Peyer's patch (tissue), 4 donors: ENCODE measurements at regions not wholly inside any gene's neighbourhood (a gene's known extent, or its start where the extent isn't known, plus 50 kb on each side); places are given as distances from the start of the nearest gene placed in this dataset.

Source experiments
- DNase-seq, 3 donors: peaks; one replicate each; pipeline ENCODE4 v3.0.0-alpha.2; 2017 to 2019
- H3K27ac ChIP-seq, 4 donors: fragments of 200-600 bp; sonication (generic); one replicate each; pipeline ENCODE4 v1.5.1; 2016 to 2019
- H3K27me3 ChIP-seq, 2 donors: fragments of 200-600 bp; sonication (generic); one replicate each; pipeline ENCODE4 v1.5.1; 2019
- H3K36me3 ChIP-seq, 3 donors: fragments of 200-600 bp; sonication (generic); one replicate each; pipeline ENCODE4 v1.5.1; 2016 to 2019
- H3K4me1 ChIP-seq, 4 donors: fragments of 200-600 bp; sonication (generic); one replicate each; pipeline ENCODE4 v1.5.1; 2016 to 2019
- H3K4me3 ChIP-seq, 4 donors: fragments of 200-600 bp; sonication (generic); 1 replicate in 3 of 4; 2 replicates in 1 of 4; pipeline ENCODE4 v1.5.1; 2016 to 2019; ENCODE audit warnings: mild to moderate bottlenecking in 1 of 4
- H3K9me3 ChIP-seq, 4 donors: fragments of 200-600 bp; sonication (generic); one replicate each; pipeline ENCODE4 v1.5.1; 2016 to 2019; ENCODE audit warnings: mild to moderate bottlenecking in 1 of 4
- CTCF ChIP-seq, 6 experiments: fragments of 450-650 bp in 4 of 6; fragments of 200-600 bp in 2 of 6; sonication (generic) in 1 of 6; IDR thresholded peaks; one replicate each; pipeline ENCODE4 v1.5.1; 2017 to 2019; ENCODE audit warnings: antibody characterized with exemption in 6 of 6, mild to moderate bottlenecking in 3 of 6, moderate library complexity in 1 of 6
- POLR2A ChIP-seq, 2 donors: fragments of 450-650 bp; IDR thresholded peaks; one replicate each; pipeline ENCODE4 v1.5.1; 2017; ENCODE audit warnings: antibody characterized with exemption in 2 of 2, mild to moderate bottlenecking in 2 of 2, moderate library complexity in 2 of 2

- H3K4me3 ChIP-seq, result no peak overlapping the region
- no peaks in the 10 kb centered on the region for H3K36me3 ChIP-seq
- DNase-seq, result no peak
- H3K9me3 ChIP-seq, result no peaks in the 10 kb centered on the region
- no peak for TF ChIP-seq POLR2A (IDR thresholded peaks at IDR 0.05)
- H3K27me3 ChIP-seq, result no peaks in the 10 kb centered on the region
- no peaks in the 10 kb centered on the region for H3K4me1 ChIP-seq
- H3K27ac ChIP-seq, result no peak overlapping the region
Measured at GRCh38 chr16:86225905-86226371, 284.4 kb upstream of the FOXF1 start.

- H3K9me3 ChIP-seq, result no peaks in the 10 kb centered on the region
- no peaks in the 10 kb centered on the region for H3K27me3 ChIP-seq
- no peaks in the 10 kb centered on the region for H3K4me1 ChIP-seq
- H3K36me3 ChIP-seq, result no peaks in the 10 kb centered on the region
- DNase-seq, result peak in 1 of 3 donors; percentile 22
- TF ChIP-seq POLR2A (IDR thresholded peaks at IDR 0.05), result no peak
- TF ChIP-seq CTCF (IDR thresholded peaks at IDR 0.05), result no peak
- H3K27ac ChIP-seq, result peak overlapping the region in 1 of 4 donors; percentile 3
- no peak overlapping the region for H3K4me3 ChIP-seq
Measured at GRCh38 chr16:86227041-86227440, 283.3 kb upstream of the FOXF1 start.

DNA sequence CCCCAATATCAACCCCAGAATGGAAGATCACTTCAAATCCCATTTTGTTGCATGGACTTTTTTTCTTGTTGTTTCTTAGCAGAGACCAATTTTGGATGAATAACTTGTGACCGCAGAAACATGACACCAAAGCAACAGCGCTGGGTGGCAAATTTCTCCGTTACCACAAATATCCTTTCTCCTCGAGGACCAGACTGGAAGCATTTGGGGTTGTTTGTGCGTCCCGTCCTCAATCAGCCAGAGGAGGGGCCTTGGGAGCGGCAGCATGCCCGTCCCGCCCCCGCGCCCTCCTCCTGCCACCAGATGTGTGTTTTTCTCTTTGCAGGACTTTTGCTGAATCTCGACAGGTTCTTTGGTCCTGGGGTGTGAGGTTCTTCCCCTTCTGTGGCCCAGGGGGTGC is 282.5 kb upstream of the FOXF1 start:
- Histone ChIP-seq H3K36me3 (no peaks in the 10 kb centered on the region), H3K27ac (peak overlapping the region in 1 of 4 donors; percentile 6), H3K4me1 (no peaks in the 10 kb centered on the region), H3K4me3 (no peak overlapping the region), H3K27me3 (no peaks in the 10 kb centered on the region), H3K9me3 (no peaks in the 10 kb centered on the region)
- peak in 2 of 3 donors; percentile 21 to 36 for DNase-seq
- TF ChIP-seq CTCF (IDR thresholded peaks at IDR 0.05) (no peak), POLR2A (IDR thresholded peaks at IDR 0.05) (no peak)

DNA sequence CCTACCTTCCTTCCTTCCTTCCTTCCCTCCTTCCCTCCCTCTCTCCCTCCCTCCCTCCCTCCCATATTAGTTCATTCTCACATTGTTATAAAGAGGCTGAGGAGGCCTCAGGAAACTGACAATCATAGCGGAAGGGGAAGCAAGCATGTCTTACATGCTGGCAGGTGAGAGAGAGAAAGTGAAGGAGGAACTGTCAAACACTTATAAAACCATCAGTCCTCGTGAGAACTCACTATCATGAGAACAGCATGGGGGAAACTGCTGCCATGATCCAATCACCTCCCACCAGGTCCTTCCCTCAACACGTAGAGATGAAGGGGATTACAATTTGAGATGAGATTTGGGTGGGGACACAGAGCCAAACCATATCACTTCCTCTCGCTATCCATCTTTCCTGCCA is 281.6 kb upstream of the FOXF1 start:
- H3K27ac ChIP-seq, result no peak overlapping the region
- no peak overlapping the region for H3K4me3 ChIP-seq
- H3K36me3 ChIP-seq, result no peaks in the 10 kb centered on the region
- no peaks in the 10 kb centered on the region for H3K4me1 ChIP-seq
- no peak for DNase-seq
- no peaks in the 10 kb centered on the region for H3K27me3 ChIP-seq
- TF ChIP-seq CTCF (IDR thresholded peaks at IDR 0.05) (no peak), POLR2A (IDR thresholded peaks at IDR 0.05) (no peak)
- H3K9me3 ChIP-seq, result no peaks in the 10 kb centered on the region

GRCh38 chr16:86229283-86229682 is 281.0 kb upstream of the FOXF1 start:
- Histone ChIP-seq H3K27ac (no peak overlapping the region), H3K27me3 (no peaks in the 10 kb centered on the region), H3K9me3 (no peaks in the 10 kb centered on the region), H3K4me3 (no peak overlapping the region), H3K36me3 (no peaks in the 10 kb centered on the region), H3K4me1 (no peaks in the 10 kb centered on the region)
- TF ChIP-seq POLR2A (IDR thresholded peaks at IDR 0.05) (no peak), CTCF (IDR thresholded peaks at IDR 0.05) (no peak)
- peak in 1 of 3 donors; percentile 13 for DNase-seq

GRCh38 chr16:86229866-86230656 is 280.3 kb upstream of the FOXF1 start:
- Histone ChIP-seq H3K4me1 (no peaks in the 10 kb centered on the region), H3K27me3 (no peaks in the 10 kb centered on the region), H3K36me3 (no peaks in the 10 kb centered on the region), H3K9me3 (no peaks in the 10 kb centered on the region), H3K27ac (no peak overlapping the region), H3K4me3 (no peak overlapping the region)
- DNase-seq, result peak in 2 of 3 donors; percentile 21 to 22
- no peak for TF ChIP-seq CTCF (IDR thresholded peaks at IDR 0.05)
- no peak for TF ChIP-seq POLR2A (IDR thresholded peaks at IDR 0.05)
